ENCODE measurements at regions not wholly inside any gene's neighbourhood (a gene's known extent, or its start where the extent isn't known, plus 50 kb on each side); places are given as distances from the start of the nearest gene placed in this dataset.
A peak's percentile ranks its signal among the peaks of the same experiment; 100 is the strongest.

GRCh38 chr9:105069696-105070095 is 141.7 kb upstream of the ABCA1 start:
- no peaks in the 10 kb centered on the region for H3K27me3 ChIP-seq
- H3K36me3 ChIP-seq, result no peaks in the 10 kb centered on the region
- DNase-seq (ENCODE audit: low read depth in 1 of 2, low spot score in 1 of 2), result peak; percentile 22 to 56
- H3K27ac ChIP-seq, result peak overlapping the region; percentile 65
- no peak overlapping the region for H3K4me3 ChIP-seq
- H3K4me1 ChIP-seq (ENCODE audit: low read depth), result peaks cover 15% of the 10 kb centered on the region
- H3K9me3 ChIP-seq (ENCODE audit: low read depth), result no peaks in the 10 kb centered on the region
- no peak for TF ChIP-seq CTCF (IDR thresholded peaks at IDR 0.05; ENCODE audit: low read depth, low read length)

- Histone ChIP-seq H3K36me3 (no peaks in the 10 kb centered on the region), H3K27ac (peak overlapping the region; percentile 65), H3K27me3 (no peaks in the 10 kb centered on the region), H3K4me3 (no peak overlapping the region), H3K9me3 (ENCODE audit: low read depth) (no peaks in the 10 kb centered on the region), H3K4me1 (ENCODE audit: low read depth) (peaks cover 11% of the 10 kb centered on the region)
- TF ChIP-seq CTCF (IDR thresholded peaks at IDR 0.05; ENCODE audit: low read depth, low read length), result no peak
- peak in 1 of 2 donors; percentile 56 for DNase-seq (ENCODE audit: low read depth in 1 of 2, low spot score in 1 of 2)
These were observed 142.2 kb upstream of the ABCA1 start for GRCh38 chr9:105070176-105070575.

- Histone ChIP-seq H3K9me3 (ENCODE audit: low read depth) (no peaks in the 10 kb centered on the region), H3K4me3 (no peak overlapping the region), H3K27ac (no peak overlapping the region), H3K36me3 (no peaks in the 10 kb centered on the region), H3K4me1 (ENCODE audit: low read depth) (peaks cover 11% of the 10 kb centered on the region), H3K27me3 (no peaks in the 10 kb centered on the region)
- DNase-seq (ENCODE audit: low read depth in 1 of 2, low spot score in 1 of 2), result no peak
- no peak for TF ChIP-seq CTCF (IDR thresholded peaks at IDR 0.05; ENCODE audit: low read depth, low read length)
These were observed 144.5 kb upstream of the ABCA1 start for GRCh38 chr9:105072476-105072875.

GRCh38 chr9:105073147-105073546 is 145.2 kb upstream of the ABCA1 start:
- H3K27me3 ChIP-seq, result no peaks in the 10 kb centered on the region
- TF ChIP-seq CTCF (IDR thresholded peaks at IDR 0.05; ENCODE audit: low read depth, low read length), result no peak
- DNase-seq (ENCODE audit: low read depth in 1 of 2, low spot score in 1 of 2), result no peak
- peaks cover 11% of the 10 kb centered on the region for H3K4me1 ChIP-seq (ENCODE audit: low read depth)
- H3K4me3 ChIP-seq, result no peak overlapping the region
- H3K9me3 ChIP-seq (ENCODE audit: low read depth), result no peaks in the 10 kb centered on the region
- no peak overlapping the region for H3K27ac ChIP-seq
- no peaks in the 10 kb centered on the region for H3K36me3 ChIP-seq

GRCh38 chr9:105074491-105074890 is 146.5 kb upstream of the ABCA1 start:
- H3K36me3 ChIP-seq, result no peaks in the 10 kb centered on the region
- H3K4me1 ChIP-seq (ENCODE audit: low read depth), result peaks cover 7% of the 10 kb centered on the region
- no peak overlapping the region for H3K27ac ChIP-seq
- H3K9me3 ChIP-seq (ENCODE audit: low read depth), result no peaks in the 10 kb centered on the region
- no peak for TF ChIP-seq CTCF (IDR thresholded peaks at IDR 0.05; ENCODE audit: low read depth, low read length)
- no peaks in the 10 kb centered on the region for H3K27me3 ChIP-seq
- DNase-seq (ENCODE audit: low read depth in 1 of 2, low spot score in 1 of 2), result no peak
- no peak overlapping the region for H3K4me3 ChIP-seq

GRCh38 chr9:105076729-105077128 is 148.8 kb upstream of the ABCA1 start:
- DNase-seq (ENCODE audit: low read depth in 1 of 2, low spot score in 1 of 2), result no peak
- no peak for TF ChIP-seq CTCF (IDR thresholded peaks at IDR 0.05; ENCODE audit: low read depth, low read length)
- Histone ChIP-seq H3K27me3 (no peaks in the 10 kb centered on the region), H3K4me1 (ENCODE audit: low read depth) (no peaks in the 10 kb centered on the region), H3K27ac (no peak overlapping the region), H3K9me3 (ENCODE audit: low read depth) (no peaks in the 10 kb centered on the region), H3K36me3 (no peaks in the 10 kb centered on the region), H3K4me3 (no peak overlapping the region)
